ENCODE measurements at regions not wholly inside any gene's neighbourhood (a gene's known extent, or its start where the extent isn't known, plus 50 kb on each side); places are given as distances from the start of the nearest gene placed in this dataset.

- H3K27ac ChIP-seq (ENCODE audit: low read length) = no peak overlapping the region
- ATAC-seq (replicated peaks in 1 of 4) (no peak), DNase-seq (no peak)
- ChIA-PET CTCF (no interaction called here), POLR2A (no interaction called here)
- no peaks in the 10 kb centered on the region for H3K4me1 ChIP-seq (ENCODE audit: control insufficient read depth in 1 of 2, extremely low read depth in 1 of 2, insufficient read depth in 2 of 2, low read length in 2 of 2)
- no peak overlapping the region for H3K4me3 ChIP-seq (ENCODE audit: control insufficient read depth in 1 of 2, extremely low read depth in 1 of 2, low read length in 1 of 2)
- Mint-ChIP-seq H3K9me3 (no peaks in the 10 kb centered on the region), H3K27ac (no peak overlapping the region), H3K36me3 (no peaks in the 10 kb centered on the region), H3K4me3 (no peak overlapping the region), H3K27me3 (no peaks in the 10 kb centered on the region), H3K4me1 (no peaks in the 10 kb centered on the region)
- no peaks in the 10 kb centered on the region for H3K36me3 ChIP-seq (ENCODE audit: control insufficient read depth in 2 of 2, extremely low read depth in 1 of 2, insufficient read depth in 1 of 2, low read length in 1 of 2)
- no peaks in the 10 kb centered on the region for H3K9me3 ChIP-seq
- H3K27me3 ChIP-seq (replicated peaks in 1 of 2; ENCODE audit: control insufficient read depth in 2 of 2, extremely low read depth in 1 of 2, insufficient read depth in 2 of 2, low read length in 1 of 2) = no peaks in the 10 kb centered on the region
- WGBS (ENCODE audit: insufficient coverage) = no CpG with 5 or more reads among the region's 3 CpGs
Observed at GRCh38 chr12:77644915-77645605, 185.6 kb upstream of the NAV3 start.

- no peak for ATAC-seq (replicated peaks in 1 of 4)
- H3K27ac ChIP-seq (ENCODE audit: low read length) = no peak overlapping the region
- no peaks in the 10 kb centered on the region for H3K36me3 Mint-ChIP-seq
- H3K4me1 ChIP-seq (ENCODE audit: control insufficient read depth in 1 of 2, extremely low read depth in 1 of 2, insufficient read depth in 2 of 2, low read length in 2 of 2) = no peaks in the 10 kb centered on the region
- DNase-seq = no peak
- H3K4me3 Mint-ChIP-seq = no peak overlapping the region
- no peaks in the 10 kb centered on the region for H3K27me3 Mint-ChIP-seq
- no peak overlapping the region for H3K27ac Mint-ChIP-seq
- no peaks in the 10 kb centered on the region for H3K4me1 Mint-ChIP-seq
- no CpG with 5 or more reads among the region's 3 CpGs for WGBS (ENCODE audit: insufficient coverage)
- POLR2A ChIA-PET = no interaction called here
- CTCF ChIA-PET = no interaction called here
- H3K9me3 Mint-ChIP-seq = peaks cover 0 to 4% (median 2%) of the 10 kb centered on the region in 3 donors
- H3K9me3 ChIP-seq = no peaks in the 10 kb centered on the region
- H3K27me3 ChIP-seq (replicated peaks in 1 of 2; ENCODE audit: control insufficient read depth in 2 of 2, extremely low read depth in 1 of 2, insufficient read depth in 2 of 2, low read length in 1 of 2) = no peaks in the 10 kb centered on the region
- H3K36me3 ChIP-seq (ENCODE audit: control insufficient read depth in 2 of 2, extremely low read depth in 1 of 2, insufficient read depth in 1 of 2, low read length in 1 of 2) = no peaks in the 10 kb centered on the region
- H3K4me3 ChIP-seq (ENCODE audit: control insufficient read depth in 1 of 2, extremely low read depth in 1 of 2, low read length in 1 of 2) = no peak overlapping the region
Observed at GRCh38 chr12:77642246-77642645, 188.4 kb upstream of the NAV3 start.

- Histone ChIP-seq H3K4me1 (ENCODE audit: control insufficient read depth in 1 of 2, extremely low read depth in 1 of 2, insufficient read depth in 2 of 2, low read length in 2 of 2) (no peaks in the 10 kb centered on the region), H3K4me3 (ENCODE audit: control insufficient read depth in 1 of 2, extremely low read depth in 1 of 2, low read length in 1 of 2) (no peak overlapping the region), H3K9me3 (no peaks in the 10 kb centered on the region), H3K27me3 (replicated peaks in 1 of 2; ENCODE audit: control insufficient read depth in 2 of 2, extremely low read depth in 1 of 2, insufficient read depth in 2 of 2, low read length in 1 of 2) (no peaks in the 10 kb centered on the region), H3K27ac (ENCODE audit: low read length) (no peak overlapping the region), H3K36me3 (ENCODE audit: control insufficient read depth in 2 of 2, extremely low read depth in 1 of 2, insufficient read depth in 1 of 2, low read length in 1 of 2) (no peaks in the 10 kb centered on the region)
- H3K27ac Mint-ChIP-seq = no peak overlapping the region
- peaks cover 0 to 5% (median 4%) of the 10 kb centered on the region in 3 donors for H3K9me3 Mint-ChIP-seq
- no peak for DNase-seq
- ChIA-PET CTCF (no interaction called here), POLR2A (no interaction called here)
- no peak overlapping the region for H3K4me3 Mint-ChIP-seq
- ATAC-seq (replicated peaks in 1 of 4) = no peak
- no peaks in the 10 kb centered on the region for H3K4me1 Mint-ChIP-seq
- no peaks in the 10 kb centered on the region for H3K36me3 Mint-ChIP-seq
- no peaks in the 10 kb centered on the region for H3K27me3 Mint-ChIP-seq
Observed at GRCh38 chr12:77640356-77640755, 190.3 kb upstream of the NAV3 start.

- Mint-ChIP-seq H3K27me3 (no peaks in the 10 kb centered on the region), H3K27ac (no peak overlapping the region), H3K4me1 (no peaks in the 10 kb centered on the region), H3K9me3 (peaks cover 3 to 14% (median 7%) of the 10 kb centered on the region in 3 donors), H3K4me3 (no peak overlapping the region), H3K36me3 (no peaks in the 10 kb centered on the region)
- ATAC-seq (replicated peaks in 1 of 4) = no peak
- Histone ChIP-seq H3K36me3 (ENCODE audit: control insufficient read depth in 2 of 2, extremely low read depth in 1 of 2, insufficient read depth in 1 of 2, low read length in 1 of 2) (no peaks in the 10 kb centered on the region), H3K27me3 (replicated peaks in 1 of 2; ENCODE audit: control insufficient read depth in 2 of 2, extremely low read depth in 1 of 2, insufficient read depth in 2 of 2, low read length in 1 of 2) (no peaks in the 10 kb centered on the region), H3K9me3 (no peaks in the 10 kb centered on the region), H3K27ac (ENCODE audit: low read length) (no peak overlapping the region), H3K4me1 (ENCODE audit: control insufficient read depth in 1 of 2, extremely low read depth in 1 of 2, insufficient read depth in 2 of 2, low read length in 2 of 2) (no peaks in the 10 kb centered on the region), H3K4me3 (ENCODE audit: control insufficient read depth in 1 of 2, extremely low read depth in 1 of 2, low read length in 1 of 2) (no peak overlapping the region)
- no peak for DNase-seq
- WGBS (ENCODE audit: insufficient coverage) = no CpG with 5 or more reads among the region's 1 CpG
- ChIA-PET POLR2A (interaction anchor here in 1 of 2 donors (0.6 kb wide), 2 partner anchors 12 to 817 kb away, joined by 3 read pairs; no protein-coding TSS in a partner anchor), CTCF (no interaction called here)
Observed at GRCh38 chr12:77630790-77631445, 199.8 kb upstream of the NAV3 start.

- H3K27ac Mint-ChIP-seq = no peak overlapping the region
- no peak for DNase-seq
- H3K4me3 Mint-ChIP-seq = no peak overlapping the region
- H3K27ac ChIP-seq (ENCODE audit: low read length) = no peak overlapping the region
- H3K27me3 ChIP-seq (replicated peaks in 1 of 2; ENCODE audit: control insufficient read depth in 2 of 2, extremely low read depth in 1 of 2, insufficient read depth in 2 of 2, low read length in 1 of 2) = no peaks in the 10 kb centered on the region
- H3K9me3 ChIP-seq = no peaks in the 10 kb centered on the region
- CTCF ChIA-PET = no interaction called here
- no peaks in the 10 kb centered on the region for H3K4me1 ChIP-seq (ENCODE audit: control insufficient read depth in 1 of 2, extremely low read depth in 1 of 2, insufficient read depth in 2 of 2, low read length in 2 of 2)
- ATAC-seq (replicated peaks in 1 of 4) = no peak
- H3K36me3 ChIP-seq (ENCODE audit: control insufficient read depth in 2 of 2, extremely low read depth in 1 of 2, insufficient read depth in 1 of 2, low read length in 1 of 2) = no peaks in the 10 kb centered on the region
- POLR2A ChIA-PET = no interaction called here
- H3K4me1 Mint-ChIP-seq = no peaks in the 10 kb centered on the region
- no peaks in the 10 kb centered on the region for H3K27me3 Mint-ChIP-seq
- peaks cover 5 to 20% (median 8%) of the 10 kb centered on the region in 3 donors for H3K9me3 Mint-ChIP-seq
- no peak overlapping the region for H3K4me3 ChIP-seq (ENCODE audit: control insufficient read depth in 1 of 2, extremely low read depth in 1 of 2, low read length in 1 of 2)
- no peaks in the 10 kb centered on the region for H3K36me3 Mint-ChIP-seq
- WGBS (ENCODE audit: insufficient coverage) = no CpG with 5 or more reads among the region's 3 CpGs
Observed at GRCh38 chr12:77630344-77630743, 200.3 kb upstream of the NAV3 start.

- H3K4me1 Mint-ChIP-seq = no peaks in the 10 kb centered on the region
- POLR2A ChIA-PET = no interaction called here
- H3K27ac Mint-ChIP-seq = no peak overlapping the region
- no peaks in the 10 kb centered on the region for H3K27me3 Mint-ChIP-seq
- Histone ChIP-seq H3K4me1 (ENCODE audit: control insufficient read depth in 1 of 2, extremely low read depth in 1 of 2, insufficient read depth in 2 of 2, low read length in 2 of 2) (no peaks in the 10 kb centered on the region), H3K4me3 (ENCODE audit: control insufficient read depth in 1 of 2, extremely low read depth in 1 of 2, low read length in 1 of 2) (no peak overlapping the region), H3K27me3 (replicated peaks in 1 of 2; ENCODE audit: control insufficient read depth in 2 of 2, extremely low read depth in 1 of 2, insufficient read depth in 2 of 2, low read length in 1 of 2) (no peaks in the 10 kb centered on the region), H3K36me3 (ENCODE audit: control insufficient read depth in 2 of 2, extremely low read depth in 1 of 2, insufficient read depth in 1 of 2, low read length in 1 of 2) (no peaks in the 10 kb centered on the region), H3K27ac (ENCODE audit: low read length) (no peak overlapping the region), H3K9me3 (no peaks in the 10 kb centered on the region)
- H3K4me3 Mint-ChIP-seq = no peak overlapping the region
- CTCF ChIA-PET = no interaction called here
- DNase-seq = no peak
- ATAC-seq (replicated peaks in 1 of 4) = no peak
- peaks cover 7 to 26% (median 11%) of the 10 kb centered on the region in 3 donors for H3K9me3 Mint-ChIP-seq
- H3K36me3 Mint-ChIP-seq = no peaks in the 10 kb centered on the region
Observed at GRCh38 chr12:77629141-77629540, 201.6 kb upstream of the NAV3 start.

Data from T-cell (primary cell).